ENCODE measurements at regions not wholly inside any gene's neighbourhood (a gene's known extent, or its start where the extent isn't known, plus 50 kb on each side); places are given as distances from the start of the nearest gene placed in this dataset.
"Not testable (repeated sequence)": the region's sequence is repeated elsewhere in the genome, so short reads cannot be mapped to it uniquely, and the experiment has no call there.

DNA sequence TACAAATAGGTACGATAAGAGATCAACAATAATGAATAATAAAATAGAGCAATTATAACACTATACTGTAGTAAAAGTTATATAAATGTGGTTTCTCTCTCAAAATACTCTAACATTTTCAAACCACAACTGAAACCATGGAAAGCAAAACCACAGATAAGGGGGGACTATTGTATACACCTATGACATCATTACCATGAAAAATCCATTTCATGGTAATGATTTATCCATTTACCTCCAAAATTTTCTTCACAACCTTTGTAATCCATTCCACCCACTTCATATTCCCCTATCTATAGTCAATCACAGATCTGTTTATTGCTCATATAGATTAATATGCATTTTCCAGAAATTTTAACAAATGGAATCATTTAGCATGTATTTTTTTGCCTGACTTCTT is 163.9 kb upstream of the G2E3 start:
- Mint-ChIP-seq H3K9me3 (no peaks in the 10 kb centered on the region), H3K36me3 (ENCODE audit: low read depth) (no peaks in the 10 kb centered on the region), H3K4me1 (ENCODE audit: low read depth) (no peaks in the 10 kb centered on the region), H3K4me3 (no peak overlapping the region), H3K27me3 (peaks cover 3% of the 10 kb centered on the region), H3K27ac (no peak overlapping the region)
- ATAC-seq = no peak
- TF ChIP-seq, protein P1, sequence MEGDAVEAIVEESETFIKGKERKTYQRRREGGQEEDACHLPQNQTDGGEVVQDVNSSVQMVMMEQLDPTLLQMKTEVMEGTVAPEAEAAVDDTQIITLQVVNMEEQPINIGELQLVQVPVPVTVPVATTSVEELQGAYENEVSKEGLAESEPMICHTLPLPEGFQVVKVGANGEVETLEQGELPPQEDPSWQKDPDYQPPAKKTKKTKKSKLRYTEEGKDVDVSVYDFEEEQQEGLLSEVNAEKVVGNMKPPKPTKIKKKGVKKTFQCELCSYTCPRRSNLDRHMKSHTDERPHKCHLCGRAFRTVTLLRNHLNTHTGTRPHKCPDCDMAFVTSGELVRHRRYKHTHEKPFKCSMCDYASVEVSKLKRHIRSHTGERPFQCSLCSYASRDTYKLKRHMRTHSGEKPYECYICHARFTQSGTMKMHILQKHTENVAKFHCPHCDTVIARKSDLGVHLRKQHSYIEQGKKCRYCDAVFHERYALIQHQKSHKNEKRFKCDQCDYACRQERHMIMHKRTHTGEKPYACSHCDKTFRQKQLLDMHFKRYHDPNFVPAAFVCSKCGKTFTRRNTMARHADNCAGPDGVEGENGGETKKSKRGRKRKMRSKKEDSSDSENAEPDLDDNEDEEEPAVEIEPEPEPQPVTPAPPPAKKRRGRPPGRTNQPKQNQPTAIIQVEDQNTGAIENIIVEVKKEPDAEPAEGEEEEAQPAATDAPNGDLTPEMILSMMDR (IDR thresholded peaks at IDR 0.05) = no peak
- ChIA-PET CTCF (interaction anchor here (1.2 kb wide), 1 partner anchor 10 kb away, joined by 5 read pairs; no protein-coding TSS in a partner anchor), POLR2A (no interaction called here)
- DNase-seq = no peak
- intact Hi-C loops (cut with micrococcal nuclease) = no loop called here

DNA sequence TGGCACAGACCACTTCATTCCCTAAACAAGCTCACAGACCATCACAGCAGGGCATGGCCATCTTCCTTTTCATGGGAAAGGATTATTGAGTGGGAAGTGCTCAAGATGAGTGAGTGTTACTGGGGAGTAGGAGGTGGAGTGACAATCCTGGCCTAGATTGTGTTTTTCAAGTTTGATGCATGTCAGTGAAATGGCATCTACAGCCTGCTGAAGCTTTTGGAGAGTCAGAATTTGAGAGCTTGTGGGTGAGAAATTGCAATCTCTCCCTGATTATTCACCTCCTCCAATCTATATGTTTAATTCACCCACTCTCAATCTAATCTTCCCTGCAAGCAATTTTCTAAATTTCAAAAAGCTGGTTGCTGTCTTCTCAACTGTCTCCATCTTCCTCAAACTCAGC is 156.1 kb upstream of the G2E3 start:
- no peaks in the 10 kb centered on the region for H3K9me3 Mint-ChIP-seq
- no peak for DNase-seq
- ChIA-PET CTCF (interaction anchor here (1.6 kb wide), 1 partner anchor 27 kb away, joined by 6 read pairs; no protein-coding TSS in a partner anchor), POLR2A (no interaction called here)
- ATAC-seq = no peak
- H3K27ac Mint-ChIP-seq = no peak overlapping the region
- H3K4me1 Mint-ChIP-seq (ENCODE audit: low read depth) = no peaks in the 10 kb centered on the region
- intact Hi-C loops (cut with micrococcal nuclease) = no loop called here
- peaks cover 4% of the 10 kb centered on the region for H3K27me3 Mint-ChIP-seq
- H3K4me3 Mint-ChIP-seq = no peak overlapping the region
- no peaks in the 10 kb centered on the region for H3K36me3 Mint-ChIP-seq (ENCODE audit: low read depth)
- TF ChIP-seq, protein P1 (IDR thresholded peaks at IDR 0.05) = no peak

DNA sequence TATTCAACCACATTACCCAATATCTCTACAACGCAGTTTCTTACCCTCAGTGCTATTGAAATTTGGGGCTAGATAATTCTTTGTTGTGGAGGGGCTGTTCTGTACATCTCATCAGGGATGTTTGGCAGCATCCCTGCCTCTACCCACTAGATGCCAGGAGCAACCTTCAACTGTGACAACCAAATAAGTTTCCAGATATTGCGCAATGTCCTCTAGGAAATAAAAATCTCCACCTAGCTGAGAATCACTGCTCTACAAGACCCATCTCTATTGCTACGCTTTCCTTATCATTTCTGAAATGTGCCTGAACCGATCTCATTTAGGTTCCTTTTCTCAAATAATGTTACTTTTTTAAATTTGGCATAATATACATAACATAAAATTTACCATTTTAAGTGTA is 155.2 kb upstream of the G2E3 start:
- ATAC-seq (no peak), DNase-seq (no peak)
- no peak overlapping the region for H3K4me3 Mint-ChIP-seq
- intact Hi-C loops (cut with micrococcal nuclease) = no loop called here
- no peaks in the 10 kb centered on the region for H3K9me3 Mint-ChIP-seq
- ChIA-PET POLR2A (no interaction called here), CTCF (interaction anchor here (1.6 kb wide), 1 partner anchor 28 kb away, joined by 6 read pairs; no protein-coding TSS in a partner anchor)
- no peaks in the 10 kb centered on the region for H3K4me1 Mint-ChIP-seq (ENCODE audit: low read depth)
- TF ChIP-seq, protein P1 (IDR thresholded peaks at IDR 0.05) = no peak
- H3K36me3 Mint-ChIP-seq (ENCODE audit: low read depth) = no peaks in the 10 kb centered on the region
- H3K27me3 Mint-ChIP-seq = peaks cover 4% of the 10 kb centered on the region
- no peak overlapping the region for H3K27ac Mint-ChIP-seq

DNA sequence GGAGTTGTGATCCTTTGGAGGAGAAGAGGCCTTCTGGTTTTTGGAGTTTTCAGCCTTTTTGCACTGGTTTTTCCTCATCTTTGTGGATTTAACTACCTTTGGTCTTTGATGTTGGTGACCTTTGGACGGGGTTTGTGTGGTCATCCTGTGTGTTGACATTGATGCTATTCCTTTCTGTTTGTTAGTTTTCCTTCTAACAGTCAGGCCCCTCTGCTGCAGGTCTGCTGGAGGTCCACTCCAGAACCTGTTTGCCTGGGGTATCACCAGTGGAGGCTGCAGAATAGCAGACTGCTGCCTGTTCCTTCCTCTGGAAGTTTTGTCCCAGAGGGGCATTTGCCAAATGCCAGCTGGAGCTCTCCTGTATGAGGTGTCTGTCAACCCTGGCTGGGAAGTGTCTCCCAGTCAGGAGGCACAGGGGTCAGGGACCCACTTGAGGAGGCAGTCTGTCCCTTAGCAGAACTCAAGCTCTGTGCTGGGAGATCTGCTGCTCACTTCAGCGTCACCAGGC is 149.4 kb upstream of the G2E3 start:
- intact Hi-C loops (cut with micrococcal nuclease); CTCF ChIA-PET; H3K4me3 Mint-ChIP-seq; ATAC-seq; H3K27me3 Mint-ChIP-seq; H3K27ac Mint-ChIP-seq; H3K9me3 Mint-ChIP-seq; H3K36me3 Mint-ChIP-seq (ENCODE audit: low read depth); DNase-seq; H3K4me1 Mint-ChIP-seq (ENCODE audit: low read depth); POLR2A ChIA-PET: not testable (repeated sequence)

DNA sequence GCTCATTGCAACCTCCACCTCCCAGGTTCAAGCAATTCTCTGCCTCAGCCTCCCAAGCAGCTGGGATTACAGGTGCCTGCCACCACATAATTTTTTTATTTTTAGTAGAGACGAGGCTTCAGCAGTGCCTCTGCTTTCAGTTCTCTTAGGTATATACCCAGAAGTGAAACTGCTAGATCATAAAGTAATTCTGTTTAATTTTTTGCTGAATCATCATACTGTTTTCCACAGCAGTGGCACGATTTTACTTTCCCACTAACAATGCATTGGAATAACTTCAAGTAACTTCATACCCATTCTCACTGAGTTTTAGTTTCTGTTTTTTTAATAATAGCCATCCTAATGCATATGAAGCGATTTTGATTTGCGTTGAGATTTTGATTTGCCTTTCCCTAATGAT is 148.0 kb upstream of the G2E3 start:
- DNase-seq = no peak
- Mint-ChIP-seq H3K4me1 (ENCODE audit: low read depth) (no peaks in the 10 kb centered on the region), H3K36me3 (ENCODE audit: low read depth) (no peaks in the 10 kb centered on the region), H3K27me3 (peaks cover 3% of the 10 kb centered on the region), H3K9me3 (no peaks in the 10 kb centered on the region), H3K27ac (no peak overlapping the region), H3K4me3 (no peak overlapping the region)
- TF ChIP-seq, protein P1 (IDR thresholded peaks at IDR 0.05) = no peak
- ChIA-PET POLR2A (no interaction called here), CTCF (no interaction called here)
- ATAC-seq = no peak
- intact Hi-C loops (cut with micrococcal nuclease) = no loop called here

DNA sequence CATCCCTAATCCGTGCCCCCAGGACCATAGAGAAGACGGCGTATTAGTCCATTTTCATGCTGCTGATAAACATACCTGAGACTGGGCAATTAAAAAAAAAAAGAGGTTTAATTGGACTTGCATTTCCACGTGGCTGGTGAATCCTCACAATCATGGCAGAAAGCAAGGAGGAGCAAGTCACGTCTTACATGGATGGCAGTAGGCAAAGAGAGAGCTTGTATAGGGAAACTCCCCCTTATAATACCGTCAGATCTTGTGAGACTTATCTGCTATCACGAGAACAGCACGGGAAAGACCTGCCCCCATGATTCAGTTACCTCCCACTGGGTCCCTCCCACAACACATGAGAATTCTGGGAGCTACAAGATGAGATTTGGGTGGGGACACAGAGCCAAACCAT is 145.8 kb upstream of the G2E3 start:
- POLR2A ChIA-PET; H3K4me3 Mint-ChIP-seq; H3K27ac Mint-ChIP-seq; H3K36me3 Mint-ChIP-seq (ENCODE audit: low read depth); intact Hi-C loops (cut with micrococcal nuclease); H3K9me3 Mint-ChIP-seq; ATAC-seq; H3K27me3 Mint-ChIP-seq; DNase-seq; CTCF ChIA-PET; H3K4me1 Mint-ChIP-seq (ENCODE audit: low read depth): not testable (repeated sequence)

Data from activated CD8-positive, alpha-beta T cell treated with anti-CD3 and anti-CD28 coated beads for 36 hours (primary cell).